ENCODE measurements at regions not wholly inside any gene's neighbourhood (a gene's known extent, or its start where the extent isn't known, plus 50 kb on each side); places are given as distances from the start of the nearest gene placed in this dataset.
"Not testable (repeated sequence)": the region's sequence is repeated elsewhere in the genome, so short reads cannot be mapped to it uniquely, and the experiment has no call there.

DNA sequence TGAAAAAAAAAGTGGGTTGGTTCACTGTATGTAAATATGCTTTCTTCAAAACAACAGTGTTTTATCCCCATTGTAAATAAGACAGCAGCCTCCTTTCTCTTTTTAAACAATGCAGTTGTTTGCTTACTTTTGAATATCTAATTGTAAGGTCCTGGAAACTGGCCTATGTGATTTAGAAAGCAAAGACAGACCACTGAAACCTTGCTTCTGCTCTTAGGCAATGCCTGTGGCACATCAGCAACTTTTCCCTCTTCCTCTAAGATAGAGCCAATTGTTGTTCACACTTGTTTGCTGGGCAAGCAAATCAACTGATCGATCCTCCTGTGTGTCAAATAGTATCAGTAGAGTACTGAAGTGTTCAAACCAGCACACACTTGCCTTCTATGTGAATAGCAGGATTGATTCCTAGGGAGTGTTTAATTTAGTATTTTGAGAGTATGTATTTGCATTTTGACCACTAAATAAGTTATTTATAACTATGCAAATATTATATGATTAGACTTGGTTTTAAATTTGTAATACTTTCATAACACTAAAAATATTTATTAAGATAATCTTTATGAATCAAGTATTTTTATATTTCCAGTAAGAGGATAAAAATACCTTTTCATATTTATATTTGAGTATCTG lies 55.4 kb upstream of the GRPR start:
- in situ Hi-C loops (cut with HindIII; ENCODE audit: low sequenced_read_pairs) = no loop called here

DNA sequence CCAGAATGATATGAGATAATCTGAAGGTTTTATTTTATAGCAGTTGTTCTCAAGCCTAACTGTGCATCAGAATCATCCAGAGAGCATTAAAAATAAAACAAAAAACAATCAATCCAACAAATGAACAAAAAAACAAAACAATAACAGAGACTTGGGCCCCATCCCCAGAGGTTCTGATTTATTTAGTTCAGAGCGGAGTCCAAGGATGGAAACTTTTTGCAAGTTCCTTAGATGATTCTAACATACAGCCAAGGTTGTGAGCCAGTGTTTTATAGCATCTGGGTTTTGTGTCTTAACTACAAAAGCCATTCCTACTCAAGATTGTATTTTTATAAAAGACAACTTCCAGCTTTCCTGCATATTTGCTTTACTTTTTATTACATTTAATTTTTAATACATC lies 59.4 kb upstream of the GRPR start:
- in situ Hi-C loops (cut with HindIII; ENCODE audit: low sequenced_read_pairs) = no loop called here

DNA sequence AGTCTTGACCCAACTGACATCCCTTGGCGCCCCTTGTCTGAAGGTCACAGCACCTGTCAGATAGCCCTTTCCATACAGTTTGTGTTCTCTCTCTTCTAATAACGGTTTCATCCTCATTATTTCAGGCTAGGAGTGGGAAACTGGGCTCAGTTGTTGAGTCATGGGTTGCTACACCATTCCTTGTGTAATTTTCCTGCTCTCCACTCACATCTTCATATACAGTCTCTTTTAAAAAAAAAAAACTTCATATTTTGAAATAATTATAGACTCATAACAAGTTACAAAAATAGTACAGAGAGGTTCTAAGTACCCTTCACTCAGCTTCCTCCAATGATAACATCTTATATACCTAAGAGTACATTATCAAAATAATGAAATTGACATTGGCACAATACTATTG lies 60.2 kb upstream of the GRPR start:
- in situ Hi-C loops (cut with HindIII; ENCODE audit: low sequenced_read_pairs) = no loop called here

DNA sequence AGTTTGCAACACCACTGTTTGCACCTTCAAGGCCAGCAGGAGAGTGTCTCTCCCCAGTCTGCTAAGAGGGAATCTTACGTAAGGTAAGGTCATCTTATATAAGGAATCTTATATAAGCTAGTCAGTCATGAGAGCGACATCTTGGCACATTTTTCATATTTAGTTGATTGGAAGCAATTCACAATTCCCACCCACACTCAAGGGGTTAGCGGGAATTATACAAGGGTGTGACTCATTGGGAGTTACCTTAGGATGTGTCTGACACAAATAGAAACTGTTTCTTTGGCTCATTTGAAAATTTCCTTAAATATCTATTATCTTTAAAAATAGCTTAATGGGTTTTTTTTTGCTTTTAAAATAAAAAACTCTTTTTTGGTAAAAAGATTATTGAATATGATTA lies 62.1 kb upstream of the GRPR start:
- in situ Hi-C loops (cut with HindIII; ENCODE audit: low sequenced_read_pairs) = no loop called here

DNA sequence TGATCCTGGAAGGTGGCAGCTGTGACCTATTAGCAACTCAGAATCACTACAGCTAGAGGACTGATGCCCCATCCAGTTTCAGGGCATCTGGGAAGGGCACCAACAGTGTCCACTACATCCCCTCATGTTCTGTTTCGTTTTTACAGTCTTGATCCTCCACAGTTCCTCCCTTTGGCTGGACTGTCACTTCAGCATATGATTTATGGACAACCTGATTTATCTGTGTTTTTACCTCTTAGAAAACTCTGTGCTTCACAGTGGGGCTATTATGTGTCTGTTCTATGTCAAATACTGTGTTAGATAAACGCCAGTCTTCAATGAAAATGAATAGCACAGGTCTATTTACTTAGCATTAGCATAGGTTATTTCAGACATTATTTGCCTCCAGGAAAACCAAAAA lies 63.1 kb upstream of the GRPR start:
- in situ Hi-C loops (cut with HindIII; ENCODE audit: low sequenced_read_pairs) = no loop called here

DNA sequence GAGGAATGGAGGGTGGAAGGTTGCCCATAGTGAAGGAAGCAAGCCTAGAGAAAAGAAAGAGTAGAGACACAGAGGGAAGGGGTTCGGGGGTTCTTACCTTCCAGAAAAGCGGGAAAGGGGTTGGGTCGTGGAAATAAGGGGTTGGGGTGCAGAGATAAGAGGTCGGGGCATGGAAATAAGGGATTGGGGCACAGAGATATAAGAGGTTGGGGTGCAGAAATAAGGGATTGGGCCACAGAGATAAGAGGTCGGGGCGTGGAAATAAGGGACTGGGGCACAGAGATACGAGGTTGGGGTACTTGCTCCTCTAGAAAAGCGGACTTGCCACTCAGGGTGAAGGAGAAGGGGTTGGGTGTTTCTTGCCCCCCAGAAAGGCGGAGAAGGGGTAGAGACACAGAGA lies 74.2 kb upstream of the GRPR start:
- in situ Hi-C loops (cut with HindIII; ENCODE audit: low sequenced_read_pairs) = not testable (repeated sequence)

DNA sequence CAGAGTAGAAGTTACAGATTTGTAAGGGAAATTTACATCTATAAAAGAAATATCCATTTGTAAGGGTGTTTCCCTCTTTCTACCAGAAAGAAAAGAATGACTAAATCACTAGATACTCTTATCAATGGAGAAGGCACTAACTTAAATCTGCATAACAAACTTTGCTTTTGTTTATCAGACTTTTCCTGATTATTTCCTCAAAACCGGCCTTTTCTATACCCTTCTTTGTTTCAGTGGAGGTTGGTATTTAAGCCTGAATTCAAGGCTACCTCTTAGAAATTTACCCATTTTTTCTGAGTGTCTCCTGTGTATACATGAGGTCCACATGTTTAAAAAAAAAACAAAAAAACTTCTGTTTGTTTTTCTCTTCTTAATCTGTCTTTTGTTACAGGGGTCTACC lies 80.4 kb upstream of the GRPR start:
- in situ Hi-C loops (cut with HindIII; ENCODE audit: low sequenced_read_pairs) = no loop called here

DNA sequence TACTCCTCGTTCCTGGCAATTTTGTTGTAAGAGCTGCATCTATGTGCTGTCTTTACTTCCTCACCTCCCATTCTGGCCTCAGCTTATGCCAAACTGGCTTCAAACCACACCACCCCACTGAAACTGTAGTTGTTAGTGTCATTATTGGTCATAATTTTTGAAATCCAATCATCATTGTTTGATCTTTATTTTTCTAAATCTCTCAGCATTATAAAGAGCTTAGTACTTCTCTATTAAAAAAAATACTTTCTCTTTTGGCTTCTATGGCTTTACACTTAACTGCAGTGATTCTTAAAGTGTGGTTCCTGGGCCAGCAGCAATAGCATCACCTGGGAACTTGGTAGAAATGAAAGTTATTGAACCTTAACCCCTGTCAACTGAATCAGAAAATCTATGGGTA lies 83.5 kb upstream of the GRPR start:
- in situ Hi-C loops (cut with HindIII; ENCODE audit: low sequenced_read_pairs) = no loop called here

DNA sequence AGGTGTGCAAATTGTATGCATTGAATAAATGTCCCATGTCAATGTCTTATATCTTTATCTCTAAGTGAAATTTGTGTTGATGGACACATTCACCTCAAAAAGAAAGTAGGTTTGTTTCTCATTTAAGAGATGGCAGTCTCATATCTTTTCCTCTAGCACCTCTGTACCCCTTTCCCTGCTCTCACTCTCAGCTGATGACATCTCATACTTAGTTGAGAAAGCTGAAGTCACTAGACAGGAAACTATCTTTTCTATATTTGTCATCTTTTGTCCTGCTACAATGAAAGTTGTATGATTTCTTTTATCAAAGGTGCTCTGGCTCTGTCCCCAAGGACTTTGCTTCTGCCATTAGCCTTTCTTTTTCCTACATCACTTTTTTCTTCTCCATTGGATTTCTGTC lies 84.0 kb upstream of the GRPR start:
- in situ Hi-C loops (cut with HindIII; ENCODE audit: low sequenced_read_pairs) = no loop called here

DNA sequence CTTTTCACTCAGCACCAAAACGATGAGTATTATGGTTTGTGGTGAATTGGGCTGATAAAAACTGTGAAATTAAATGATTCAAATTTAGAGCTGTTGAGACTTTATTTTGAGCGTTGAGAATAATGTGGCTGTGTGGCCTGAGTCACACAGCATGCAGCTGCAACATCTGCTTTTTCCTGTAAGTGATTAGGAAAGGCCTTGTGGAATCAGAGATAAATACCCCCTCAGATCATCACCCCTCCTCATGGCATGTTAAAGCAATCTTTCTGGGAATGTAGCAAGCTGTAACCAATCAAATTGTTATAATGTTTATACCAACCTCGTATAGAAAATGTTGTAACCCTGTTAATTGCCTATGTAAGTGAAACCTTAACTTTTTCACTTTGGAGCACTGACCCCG lies 90.0 kb upstream of the GRPR start:
- in situ Hi-C loops (cut with HindIII; ENCODE audit: low sequenced_read_pairs) = no loop called here

DNA sequence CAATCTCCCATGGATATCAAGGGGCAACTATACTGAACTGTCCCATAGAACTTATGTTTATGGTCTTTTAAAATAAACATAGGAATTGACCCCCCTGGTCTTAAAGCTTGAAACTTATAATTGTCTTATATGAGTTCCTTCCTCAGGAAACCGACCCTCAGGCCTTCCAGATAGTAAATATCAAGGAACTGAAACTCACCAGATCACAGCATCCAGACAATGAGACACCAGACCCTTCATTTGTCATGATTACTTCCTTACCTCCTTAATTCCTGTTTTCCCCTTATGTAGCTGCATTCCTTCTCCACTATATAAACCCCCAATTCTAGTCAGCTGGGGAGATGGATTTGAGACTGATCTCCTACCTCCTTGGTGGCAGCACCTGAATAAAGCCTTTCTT lies 94.8 kb upstream of the GRPR start:
- in situ Hi-C loops (cut with HindIII; ENCODE audit: low sequenced_read_pairs) = no loop called here

DNA sequence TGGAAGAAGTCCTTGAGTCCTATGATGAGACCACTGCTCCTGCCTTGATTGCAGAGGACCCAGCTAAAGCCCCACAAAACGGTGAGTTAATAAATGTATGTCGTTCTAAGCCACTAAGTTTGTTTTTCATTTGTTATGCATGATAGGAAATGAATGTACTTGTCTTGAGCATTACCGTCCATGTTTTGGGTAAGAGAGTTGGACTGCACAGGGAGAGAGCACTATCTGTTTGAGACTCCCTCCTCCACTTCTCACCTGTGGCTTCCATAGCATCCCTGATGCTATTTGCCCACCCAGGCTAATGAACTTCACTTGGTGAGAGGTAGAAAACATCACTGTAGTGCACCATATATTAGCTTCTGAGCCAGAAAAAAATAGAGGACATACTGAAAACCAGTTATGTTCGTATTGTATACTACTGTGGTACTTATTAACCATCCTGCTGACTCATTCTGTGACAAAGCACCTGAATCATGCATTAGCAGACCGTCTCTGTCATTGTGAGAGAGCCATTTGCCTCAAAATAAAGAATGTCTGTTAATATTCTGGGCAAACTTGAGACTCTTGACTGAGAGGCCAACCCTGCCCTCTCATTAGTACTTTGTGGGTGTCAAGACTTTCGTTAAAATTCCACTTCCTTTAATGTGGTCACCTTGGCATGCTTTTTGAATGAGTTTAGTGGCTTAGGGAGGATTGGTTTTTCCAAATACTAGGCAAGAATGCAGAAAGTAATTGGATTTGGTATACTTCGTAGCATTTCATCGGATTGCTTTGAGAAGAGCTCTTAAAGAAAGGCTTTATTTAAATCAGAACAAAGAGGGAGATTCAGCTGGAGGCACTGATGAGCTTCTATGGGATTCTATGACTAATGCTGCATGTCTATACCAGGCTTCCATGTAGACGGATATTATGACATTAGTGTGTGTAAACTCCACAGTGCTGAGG lies 99.3 kb upstream of the GRPR start:
- in situ Hi-C loops (cut with HindIII; ENCODE audit: low sequenced_read_pairs) = no loop called here

DNA sequence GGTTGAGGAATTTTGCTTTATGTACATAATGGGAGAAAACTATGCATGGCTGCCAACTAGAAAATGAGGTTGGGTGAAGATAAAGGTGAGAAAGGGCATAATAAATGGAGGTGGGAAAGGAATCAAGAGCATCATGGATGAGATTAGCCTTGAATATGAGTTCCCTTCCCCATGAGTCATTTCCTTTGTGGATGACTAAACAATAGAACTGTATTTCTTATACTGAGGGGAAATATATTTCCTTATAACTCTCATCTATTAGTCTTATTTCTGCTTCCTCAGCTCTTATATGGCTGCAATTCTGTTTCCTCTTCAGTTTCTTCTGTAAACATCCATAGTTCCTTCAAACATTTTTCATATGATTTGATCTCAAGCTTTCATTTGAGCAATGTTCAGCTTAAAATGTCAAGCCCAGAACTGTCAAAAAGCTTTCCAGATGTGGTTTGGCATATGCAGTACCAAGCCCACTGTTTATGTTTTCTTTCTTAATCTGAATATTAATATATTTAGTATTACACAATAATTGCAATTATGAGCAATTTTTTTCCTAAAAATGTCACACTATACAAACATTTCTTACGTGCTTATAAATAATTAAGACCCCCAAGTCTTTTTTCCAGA lies 100.7 kb upstream of the GRPR start:
- in situ Hi-C loops (cut with HindIII; ENCODE audit: low sequenced_read_pairs) = no loop called here

DNA sequence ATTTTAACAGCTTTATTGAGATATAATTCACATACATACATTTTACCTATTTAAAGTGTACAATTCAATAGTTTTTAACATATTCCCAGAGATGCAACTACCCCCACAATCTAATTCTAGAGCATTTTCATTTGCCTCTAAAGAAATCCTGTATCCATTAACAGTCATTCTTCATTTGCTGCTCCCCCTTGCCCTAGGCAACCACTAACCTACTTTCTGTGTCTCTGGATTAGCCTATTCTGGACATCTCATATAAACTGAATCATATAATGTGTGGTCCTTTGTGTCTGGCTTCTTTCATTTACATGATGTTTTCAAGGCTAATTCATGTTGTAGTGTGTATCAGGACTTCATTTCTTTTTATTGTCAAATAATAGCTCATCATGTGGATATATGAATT lies 105.1 kb upstream of the GRPR start:
- in situ Hi-C loops (cut with HindIII; ENCODE audit: low sequenced_read_pairs) = no loop called here

DNA sequence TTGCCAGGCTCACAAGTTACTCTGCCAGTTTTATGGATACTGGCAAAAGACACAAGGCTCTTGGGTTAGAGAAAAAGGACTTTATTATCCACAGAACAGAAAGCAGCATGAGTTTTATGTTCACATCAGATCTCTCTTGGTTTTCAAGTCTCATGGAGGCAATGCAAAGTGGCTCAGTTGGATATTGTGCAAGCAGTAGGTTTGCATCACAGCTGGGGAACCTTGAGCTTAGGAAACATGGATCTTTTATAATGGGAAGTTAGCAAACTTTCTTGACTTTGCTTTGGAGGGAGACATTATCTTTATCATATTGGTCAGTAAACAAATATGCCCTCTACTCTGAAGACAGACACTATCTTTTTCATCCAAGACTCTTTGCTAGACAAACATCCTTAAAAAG lies 109.2 kb upstream of the GRPR start:
- in situ Hi-C loops (cut with HindIII; ENCODE audit: low sequenced_read_pairs) = no loop called here

DNA sequence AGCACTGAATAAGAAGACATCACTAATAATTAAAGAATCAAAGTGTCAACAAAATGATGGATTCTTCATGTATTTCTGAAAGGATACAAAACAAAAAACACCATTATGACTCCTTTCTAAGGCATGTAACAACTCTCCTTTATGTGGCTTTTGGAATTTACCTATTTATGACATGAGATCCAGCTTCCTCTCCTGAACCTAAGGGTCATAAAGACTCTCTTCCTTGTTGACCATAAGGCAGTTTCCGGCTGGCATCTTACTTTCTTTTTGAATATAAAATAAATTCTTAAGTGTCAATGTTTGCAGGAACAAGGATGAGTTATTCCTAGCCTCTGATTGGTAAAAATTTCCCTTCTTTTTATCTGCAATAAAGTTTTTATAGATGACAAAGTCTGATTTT lies 111.1 kb upstream of the GRPR start:
- in situ Hi-C loops (cut with HindIII; ENCODE audit: low sequenced_read_pairs) = no loop called here

DNA sequence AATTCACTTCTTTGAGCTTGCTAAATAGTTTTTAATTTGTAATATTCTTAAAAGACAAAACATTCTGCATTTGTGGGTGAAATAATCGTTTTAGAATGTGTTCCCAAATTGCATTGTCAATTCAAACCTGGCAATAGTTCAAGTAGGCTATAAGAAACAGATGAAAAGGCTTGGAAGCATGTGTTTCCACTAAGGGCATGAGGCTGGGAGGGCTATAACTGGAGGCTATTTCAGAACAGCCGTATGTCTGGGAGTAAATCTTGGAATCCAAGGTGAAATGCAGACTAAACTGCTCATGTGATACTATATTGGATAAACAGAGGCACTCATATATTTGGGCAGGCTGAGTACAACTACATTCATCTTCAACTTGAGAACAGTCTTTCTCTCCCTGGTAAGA lies 117.4 kb upstream of the GRPR start:
- in situ Hi-C loops (cut with HindIII; ENCODE audit: low sequenced_read_pairs) = no loop called here

DNA sequence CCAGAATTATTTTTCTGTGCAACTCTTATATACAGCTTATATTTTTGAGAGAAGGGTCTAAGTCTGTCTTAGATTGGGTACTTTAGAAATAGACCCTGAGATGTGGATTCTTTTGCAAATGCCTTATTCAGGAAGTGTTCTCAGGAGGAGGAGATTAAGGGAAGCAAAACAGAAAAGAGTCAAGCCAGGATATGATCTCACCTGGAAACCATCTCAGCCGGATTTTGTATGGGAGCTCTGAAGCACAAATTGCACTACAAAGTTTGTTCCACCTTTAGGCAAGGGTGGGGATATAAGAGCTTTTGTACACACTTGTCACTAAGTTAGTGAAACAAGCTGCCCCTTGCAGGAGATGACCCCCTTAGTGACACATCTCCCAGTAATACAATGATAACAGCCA lies 121.2 kb upstream of the GRPR start:
- in situ Hi-C loops (cut with HindIII; ENCODE audit: low sequenced_read_pairs) = no loop called here

DNA sequence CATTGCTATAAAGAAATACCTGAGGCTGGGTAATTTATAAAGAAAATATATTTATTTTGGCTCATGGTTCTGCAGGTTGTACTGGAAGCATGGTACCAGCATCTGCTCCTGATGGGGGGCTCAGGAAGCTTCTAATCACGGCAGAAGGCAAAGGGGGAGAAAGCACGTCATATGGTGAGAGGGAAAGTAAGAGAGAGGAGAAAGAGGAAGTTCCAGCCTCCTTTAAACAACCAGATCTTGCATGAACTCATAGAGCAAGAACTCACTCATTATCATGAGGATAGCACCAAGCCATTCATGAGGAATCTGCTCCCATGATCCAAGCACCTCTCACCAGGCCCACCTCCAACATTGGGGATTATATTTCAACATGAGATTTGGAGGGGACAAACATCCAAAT lies 125.0 kb upstream of the GRPR start:
- in situ Hi-C loops (cut with HindIII; ENCODE audit: low sequenced_read_pairs) = no loop called here

DNA sequence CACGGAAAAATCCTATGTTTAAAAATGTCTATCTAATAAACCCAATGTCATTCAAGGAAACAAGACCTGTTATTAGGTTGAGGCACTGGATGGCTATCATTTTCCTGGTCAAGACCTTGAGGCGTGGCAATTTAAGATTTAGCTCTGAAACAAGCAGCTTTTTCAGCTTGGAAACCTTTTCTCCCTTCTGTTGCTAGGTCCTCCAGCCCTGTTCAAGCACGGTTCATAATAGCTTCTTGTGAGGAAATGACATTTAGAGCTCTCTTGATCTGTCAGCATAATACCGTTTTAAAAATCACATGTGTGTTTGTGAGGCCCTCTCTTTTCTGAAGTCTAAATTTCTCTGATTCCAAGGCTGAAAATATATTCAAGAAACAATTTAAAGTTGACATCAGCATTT lies 133.6 kb upstream of the GRPR start:
- in situ Hi-C loops (cut with HindIII; ENCODE audit: low sequenced_read_pairs) = loop anchor here (5.0 kb wide), 1 partner anchor 62 kb away; no protein-coding TSS in a partner anchor

DNA sequence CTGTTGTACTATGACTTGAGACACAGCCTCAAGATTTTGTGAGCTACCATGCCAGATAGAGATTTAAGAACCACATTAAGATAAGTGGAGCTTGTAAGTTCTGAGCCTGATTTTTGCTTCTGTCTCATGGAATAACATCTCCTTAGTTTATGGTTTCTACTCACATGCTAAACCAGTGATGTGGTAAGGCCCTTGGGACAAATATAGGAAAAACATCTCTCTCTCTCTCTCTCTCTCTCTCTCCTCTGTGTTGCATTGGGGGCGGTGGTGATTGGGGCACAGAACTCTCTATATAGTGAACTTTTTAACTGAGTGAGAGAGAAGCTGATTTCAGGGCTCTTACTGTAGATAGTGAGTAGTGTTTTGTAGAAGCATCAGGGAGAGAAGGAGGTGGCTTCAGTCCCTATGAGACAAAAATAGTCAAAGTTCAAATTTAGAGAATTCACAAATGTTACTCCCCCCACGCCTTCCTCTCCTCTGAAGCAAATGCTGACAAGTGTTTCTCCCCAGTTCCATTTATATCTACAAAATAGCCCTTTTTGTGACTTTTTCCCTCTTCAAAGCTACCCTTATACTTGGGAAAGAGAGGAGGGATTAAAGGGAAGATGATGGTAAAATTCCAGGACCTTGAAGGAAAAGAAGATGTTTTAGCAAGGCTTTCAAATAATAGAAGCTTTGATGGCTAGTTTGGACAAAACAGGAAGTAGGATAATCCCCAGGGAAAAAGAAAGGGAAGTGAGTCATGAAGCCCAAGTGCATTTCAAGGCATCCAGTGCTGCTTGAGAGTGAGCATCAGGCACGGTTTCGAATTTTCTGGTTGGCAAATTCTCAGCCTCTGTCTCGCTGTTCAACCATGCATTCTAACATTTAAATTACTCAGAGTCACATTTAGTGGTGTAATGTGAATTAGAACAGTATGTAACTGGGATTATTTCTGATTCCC lies 134.3 kb upstream of the AP1S2 start:
- in situ Hi-C loops (cut with HindIII; ENCODE audit: low sequenced_read_pairs) = loop anchor here (5.0 kb wide), 1 partner anchor 62 kb away; no protein-coding TSS in a partner anchor

Data from endothelial cell of hepatic sinusoid (primary cell).